ENCODE measurements at regions not wholly inside any gene's neighbourhood (a gene's known extent, or its start where the extent isn't known, plus 50 kb on each side); places are given as distances from the start of the nearest gene placed in this dataset.
A peak's percentile ranks its signal among the peaks of the same experiment; 100 is the strongest.

DNA sequence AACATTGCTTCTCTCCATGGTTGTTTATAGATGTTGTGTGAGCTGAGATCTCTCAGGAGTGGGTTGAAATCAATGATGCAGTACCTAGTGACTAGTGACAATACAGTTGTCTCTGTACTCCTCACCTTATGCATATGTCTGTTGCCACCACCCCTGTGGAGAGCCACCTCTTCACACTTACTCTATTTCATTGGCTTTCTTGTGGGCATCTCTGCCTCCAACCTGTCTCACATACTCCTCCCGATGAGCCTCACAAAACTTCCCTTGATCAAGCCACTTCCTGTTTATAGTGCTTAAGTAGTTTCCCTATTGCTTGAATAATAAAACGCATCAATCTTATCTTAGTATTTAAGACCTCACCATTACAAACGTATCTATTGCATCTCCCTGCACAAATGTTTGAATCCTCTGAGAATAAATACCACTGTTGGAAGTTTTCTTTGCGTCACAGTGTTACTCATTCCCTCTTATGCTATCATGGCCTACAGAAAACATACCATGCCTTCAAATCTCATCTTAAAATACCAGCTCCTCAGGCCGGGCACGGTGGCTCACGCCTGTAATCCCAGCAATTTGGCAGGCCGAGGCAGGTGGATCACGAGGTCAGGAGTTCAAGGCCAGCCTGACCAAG is 54.7 kb upstream of the GREM2 start:
- Histone ChIP-seq H3K9me3 (ENCODE audit: control insufficient read depth, insufficient read depth, low read length) (no peaks in the 10 kb centered on the region), H3K14ac (replicated peaks; ENCODE audit: low read depth, low read length) (0 out of 2 replicates have a peak overlapping the region, but pooled peaks have one; percentile 74), H3K9ac (ENCODE audit: low read depth, low read length) (no peak overlapping the region), H3K27me3 (ENCODE audit: control insufficient read depth, insufficient read depth, low read length) (no peaks in the 10 kb centered on the region), H2AK9ac (replicated peaks; ENCODE audit: low read depth, low read length, poor library complexity) (no peak overlapping the region), H4K5ac (ENCODE audit: low read depth, low read length) (no peak overlapping the region), H3K36me3 (ENCODE audit: control insufficient read depth, insufficient read depth, low read length) (no peaks in the 10 kb centered on the region), H3K56ac (ENCODE audit: extremely low read depth, insufficient read depth, low read length) (no peak overlapping the region), H2AFZ (replicated peaks; ENCODE audit: low read length, poor library complexity) (peak overlapping the region; percentile 75), H4K8ac (ENCODE audit: low read depth in 2 of 2, low read length in 2 of 2) (no peak overlapping the region), H3K9me1 (ENCODE audit: insufficient read depth, low read length) (peaks cover 5% of the 10 kb centered on the region; the same call in 1 of the 2 replicates), H4K91ac (ENCODE audit: insufficient read depth, low read depth, low read length) (no peak overlapping the region; the same call in 1 of the 2 replicates), H3K27ac (ENCODE audit: insufficient read depth, low read length) (no peak overlapping the region), H3K18ac (ENCODE audit: low read depth, low read length) (no peak overlapping the region), H2BK5ac (ENCODE audit: low read depth, low read length, poor library complexity, severe bottlenecking) (no peak overlapping the region), H2AK5ac (ENCODE audit: low read depth, low read length) (no peak overlapping the region), H3K4me1 (ENCODE audit: control insufficient read depth, insufficient read depth, low read length) (0 out of 2 replicates have a peak, but pooled peaks cover 1% of the 10 kb centered on the region), H2BK120ac (ENCODE audit: low read depth, low read length) (no peak overlapping the region; the same call in 1 of the 2 replicates), H2BK20ac (ENCODE audit: low read depth, low read length) (no peak overlapping the region), H3K4ac (ENCODE audit: low read depth, low read length) (no peak overlapping the region), H2BK15ac (ENCODE audit: low read depth, low read length) (no peak overlapping the region), H4K20me1 (ENCODE audit: insufficient read depth, low read length) (no peaks in the 10 kb centered on the region), H3K4me3 (ENCODE audit: insufficient read depth, low read depth, low read length) (no peak overlapping the region), H3K4me2 (ENCODE audit: low read depth, low read length) (no peak overlapping the region), H3K23ac (ENCODE audit: low read depth, low read length) (peak overlapping the region; percentile 14; the same call in 1 of the 2 replicates), H3K79me1 (ENCODE audit: low read depth in 1 of 2, low read length in 2 of 2) (no peaks in the 10 kb centered on the region)
- in situ Hi-C loops (cut with MboI; ENCODE audit: low sequenced_read_pairs), result no loop called here
- dilution Hi-C loops (cut with HindIII; ENCODE audit: low sequenced_read_pairs, unreplicated experiment), result no loop called here
- intact Hi-C loops (cut with micrococcal nuclease), result no loop called here
- TF ChIP-seq, protein P1, sequence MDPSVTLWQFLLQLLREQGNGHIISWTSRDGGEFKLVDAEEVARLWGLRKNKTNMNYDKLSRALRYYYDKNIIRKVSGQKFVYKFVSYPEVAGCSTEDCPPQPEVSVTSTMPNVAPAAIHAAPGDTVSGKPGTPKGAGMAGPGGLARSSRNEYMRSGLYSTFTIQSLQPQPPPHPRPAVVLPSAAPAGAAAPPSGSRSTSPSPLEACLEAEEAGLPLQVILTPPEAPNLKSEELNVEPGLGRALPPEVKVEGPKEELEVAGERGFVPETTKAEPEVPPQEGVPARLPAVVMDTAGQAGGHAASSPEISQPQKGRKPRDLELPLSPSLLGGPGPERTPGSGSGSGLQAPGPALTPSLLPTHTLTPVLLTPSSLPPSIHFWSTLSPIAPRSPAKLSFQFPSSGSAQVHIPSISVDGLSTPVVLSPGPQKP (IDR thresholded peaks at IDR 0.05; ENCODE audit: borderline replicate concordance, low read depth, low read length), result no peak
- no peak for TF ChIP-seq MXI1 (IDR thresholded peaks at IDR 0.05; ENCODE audit: borderline replicate concordance, low read depth, low read length)
- TF ChIP-seq MAZ (IDR thresholded peaks at IDR 0.05; ENCODE audit: borderline replicate concordance, low read depth, low read length), result no peak
- TF ChIP-seq RFX5 (IDR thresholded peaks at IDR 0.05; ENCODE audit: low read depth, low read length), result no peak
- TF ChIP-seq RAD21 (IDR thresholded peaks at IDR 0.05; ENCODE audit: low read length), result no peak
- TF ChIP-seq RCOR1 (IDR thresholded peaks at IDR 0.05; ENCODE audit: insufficient replicate concordance, low read length), result no peak
- 78% methylated on average over 7 of the region's 9 CpGs; no CpG with 5 or more reads in 1 of the 2 experiments for WGBS, 2 experiments (ENCODE audit: extremely low coverage in 2 of 2, insufficient read length in 1 of 2)
- DNase-seq, result peak; percentile 36
- ChIA-PET CTCF (no interaction called here), POLR2A (ENCODE audit: unreplicated experiment) (no interaction called here)
- no TSS peak for BruUV-seq (replicated peaks)
- ATAC-seq (ENCODE audit: low read depth), result no peak
